ENCODE measurements at regions not wholly inside any gene's neighbourhood (a gene's known extent, or its start where the extent isn't known, plus 50 kb on each side); places are given as distances from the start of the nearest gene placed in this dataset.

GRCh38 chr2:145555360-145555759, 1035.4 kb upstream of the ZEB2 start:
- no peaks in the 10 kb centered on the region for H3K27me3 ChIP-seq (replicated peaks; ENCODE audit: insufficient read depth, low read depth, low read length, poor library complexity)
- intact Hi-C loops (cut with micrococcal nuclease; ENCODE audit: unreplicated experiment): no loop called here
- ChIA-PET POLR2A (ENCODE audit: low non-redundant PET) (no interaction called here), CTCF (no interaction called here)
- DNase-seq (ENCODE audit: low spot score): no peak
- peaks cover 7% of the 10 kb centered on the region for H3K4me1 ChIP-seq (ENCODE audit: insufficient read depth, low read length, poor library complexity, severe bottlenecking)
- no peaks in the 10 kb centered on the region for H3K9me3 ChIP-seq (ENCODE audit: low read depth, low read length, poor library complexity, severe bottlenecking)
- H3K27ac ChIP-seq (ENCODE audit: low read depth, low read length, poor library complexity, severe bottlenecking): no peak overlapping the region
- no TSS peak for BruUV-seq (replicated peaks)
- no peak overlapping the region for H3K4me3 ChIP-seq (ENCODE audit: low read depth, low read length, poor library complexity, severe bottlenecking)
- TF ChIP-seq CTCF (conservative IDR thresholded peaks at IDR 0.05; ENCODE audit: low read depth, low read length): no peak
- H3K36me3 ChIP-seq (ENCODE audit: insufficient read depth, low read length, poor library complexity, severe bottlenecking): no peaks in the 10 kb centered on the region

GRCh38 chr2:145551686-145552085, 1031.8 kb upstream of the ZEB2 start:
- BruUV-seq (replicated peaks): no TSS peak
- no peaks in the 10 kb centered on the region for H3K9me3 ChIP-seq (ENCODE audit: low read depth, low read length, poor library complexity, severe bottlenecking)
- CTCF ChIA-PET: no interaction called here
- intact Hi-C loops (cut with micrococcal nuclease; ENCODE audit: unreplicated experiment): no loop called here
- POLR2A ChIA-PET (ENCODE audit: low non-redundant PET): no interaction called here
- H3K4me3 ChIP-seq (ENCODE audit: low read depth, low read length, poor library complexity, severe bottlenecking): no peak overlapping the region
- peak; percentile 56 for DNase-seq (ENCODE audit: low spot score)
- peaks cover 3% of the 10 kb centered on the region for H3K4me1 ChIP-seq (ENCODE audit: insufficient read depth, low read length, poor library complexity, severe bottlenecking)
- no peaks in the 10 kb centered on the region for H3K27me3 ChIP-seq (replicated peaks; ENCODE audit: insufficient read depth, low read depth, low read length, poor library complexity)
- no peak overlapping the region for H3K27ac ChIP-seq (ENCODE audit: low read depth, low read length, poor library complexity, severe bottlenecking)
- no peaks in the 10 kb centered on the region for H3K36me3 ChIP-seq (ENCODE audit: insufficient read depth, low read length, poor library complexity, severe bottlenecking)
- TF ChIP-seq EZH2 (IDR thresholded peaks at IDR 0.05; ENCODE audit: borderline replicate concordance, low read depth, low read length, poor library complexity, severe bottlenecking) (no peak), CTCF (conservative IDR thresholded peaks at IDR 0.05; ENCODE audit: low read depth, low read length) (no peak)

DNA sequence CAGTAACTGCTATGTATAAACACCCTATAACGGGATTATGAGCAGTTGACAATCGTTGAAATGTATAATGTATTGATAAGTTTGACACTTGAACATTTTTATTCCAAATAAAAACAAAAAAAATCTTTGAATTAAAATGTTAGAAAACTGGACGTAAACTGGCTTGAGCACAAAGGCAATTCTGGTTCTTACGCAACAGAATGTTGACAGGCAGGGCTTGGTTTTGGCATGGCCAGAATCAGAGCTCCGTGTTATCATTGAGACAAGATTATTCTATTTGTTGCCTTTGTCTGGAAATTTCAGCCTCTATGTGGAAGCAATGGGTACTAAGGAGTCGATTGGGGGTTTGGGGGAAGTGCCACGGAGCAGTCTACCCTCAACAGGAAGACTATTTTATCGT, 1028.6 kb upstream of the ZEB2 start:
- CTCF ChIA-PET: no interaction called here

More for the DNA sequence above, 1028.6 kb upstream of the ZEB2 start:
- Histone ChIP-seq H3K36me3 (ENCODE audit: insufficient read depth, low read length, poor library complexity, severe bottlenecking) (no peaks in the 10 kb centered on the region), H3K27me3 (replicated peaks; ENCODE audit: insufficient read depth, low read depth, low read length, poor library complexity) (no peaks in the 10 kb centered on the region), H3K27ac (ENCODE audit: low read depth, low read length, poor library complexity, severe bottlenecking) (no peak overlapping the region), H3K4me1 (ENCODE audit: insufficient read depth, low read length, poor library complexity, severe bottlenecking) (peaks cover 18% of the 10 kb centered on the region), H3K9me3 (ENCODE audit: low read depth, low read length, poor library complexity, severe bottlenecking) (no peaks in the 10 kb centered on the region), H3K4me3 (ENCODE audit: low read depth, low read length, poor library complexity, severe bottlenecking) (no peak overlapping the region)
- no peak for TF ChIP-seq CTCF (conservative IDR thresholded peaks at IDR 0.05; ENCODE audit: low read depth, low read length)
- TF ChIP-seq EZH2 (IDR thresholded peaks at IDR 0.05; ENCODE audit: borderline replicate concordance, low read depth, low read length, poor library complexity, severe bottlenecking): no peak
- intact Hi-C loops (cut with micrococcal nuclease; ENCODE audit: unreplicated experiment): loop anchor here (10.0 kb wide), 1 partner anchor 1184 kb away; no protein-coding TSS in a partner anchor
- POLR2A ChIA-PET (ENCODE audit: low non-redundant PET): no interaction called here
- no TSS peak for BruUV-seq (replicated peaks)
- DNase-seq (ENCODE audit: low spot score): no peak
